HG02840 (cell line): ENCODE measurements at regions not wholly inside any gene's neighbourhood (a gene's known extent, or its start where the extent isn't known, plus 50 kb on each side); places are given as distances from the start of the nearest gene placed in this dataset.

Source experiments
- ATAC-seq: cut with Tn5 transposase; IDR thresholded peaks from one replicate; pipeline ENCODE4 v1.9.1; 2021; ENCODE audit warnings: mild to moderate bottlenecking, moderate library complexity, moderate number of reproducible peaks; ENCODE audit not compliant: unreplicated experiment, low FRiP score

DNA sequence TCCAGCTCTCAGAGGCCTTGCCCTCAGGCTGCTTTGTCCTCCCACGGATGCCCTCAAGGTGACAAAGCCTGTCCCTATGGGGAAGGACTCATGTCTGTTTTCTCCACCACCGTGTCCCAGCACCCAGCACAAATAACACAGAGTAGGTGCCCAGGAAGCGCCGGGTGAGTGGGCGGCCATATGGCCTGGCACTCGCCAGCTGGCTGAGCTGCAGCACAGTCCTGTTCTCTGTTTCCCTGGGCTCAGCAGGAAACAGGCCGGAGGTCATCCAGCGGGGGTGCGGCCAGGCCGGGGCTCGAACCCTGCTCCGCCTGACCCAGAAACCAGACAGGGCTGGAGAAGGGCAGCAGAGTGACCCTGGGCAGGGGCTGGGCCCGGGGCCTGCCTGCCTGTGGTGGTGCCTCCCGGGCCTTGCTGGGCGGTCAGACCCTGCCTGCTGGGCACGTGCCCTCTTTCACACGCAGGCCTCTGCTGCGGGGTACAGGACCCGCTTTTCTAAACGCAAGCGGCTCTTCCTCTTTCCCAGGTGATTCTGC, 139.0 kb upstream of the CIBAR2 start:
- ATAC-seq = no peak

DNA sequence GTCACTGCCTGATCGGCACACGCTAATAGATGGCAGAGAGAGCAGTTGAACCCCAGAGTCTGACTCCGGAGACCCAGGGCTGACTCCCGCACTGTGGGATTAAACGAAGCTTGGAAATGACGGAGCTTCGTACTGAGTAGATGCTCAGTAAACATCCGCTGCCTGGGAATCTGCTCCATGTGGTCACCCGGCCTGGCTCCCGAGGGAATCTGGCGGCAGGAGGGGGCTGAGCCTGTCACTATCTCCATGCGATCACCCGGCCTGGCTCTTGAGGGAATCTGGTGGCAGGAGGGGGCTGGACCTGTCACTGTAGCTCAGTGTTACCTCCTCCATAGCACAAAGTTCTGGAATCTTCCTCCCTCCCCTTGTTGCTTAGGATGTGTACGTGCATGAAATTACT, 139.7 kb upstream of the CIBAR2 start:
- no peak for ATAC-seq

DNA sequence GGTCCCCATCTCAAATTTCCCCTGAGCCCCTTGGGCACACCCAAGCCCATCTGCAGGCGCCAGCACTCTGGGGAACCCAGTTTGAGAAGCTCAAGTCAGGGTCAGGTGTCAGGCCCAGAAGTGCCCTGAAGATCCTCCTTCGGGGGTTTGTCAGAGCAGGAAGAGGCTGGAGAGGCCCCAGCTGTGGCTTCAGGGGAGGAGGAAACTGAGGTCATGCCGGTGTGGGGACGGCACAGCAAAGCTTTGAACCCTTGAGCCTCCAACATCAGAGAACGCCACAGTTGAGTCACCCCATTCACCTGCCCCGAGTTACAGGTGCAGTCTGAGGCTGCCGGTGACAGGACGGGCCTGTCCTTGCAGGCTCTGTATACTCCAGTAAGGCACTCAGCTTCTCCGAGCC, 140.2 kb upstream of the CIBAR2 start:
- no peak for ATAC-seq

DNA sequence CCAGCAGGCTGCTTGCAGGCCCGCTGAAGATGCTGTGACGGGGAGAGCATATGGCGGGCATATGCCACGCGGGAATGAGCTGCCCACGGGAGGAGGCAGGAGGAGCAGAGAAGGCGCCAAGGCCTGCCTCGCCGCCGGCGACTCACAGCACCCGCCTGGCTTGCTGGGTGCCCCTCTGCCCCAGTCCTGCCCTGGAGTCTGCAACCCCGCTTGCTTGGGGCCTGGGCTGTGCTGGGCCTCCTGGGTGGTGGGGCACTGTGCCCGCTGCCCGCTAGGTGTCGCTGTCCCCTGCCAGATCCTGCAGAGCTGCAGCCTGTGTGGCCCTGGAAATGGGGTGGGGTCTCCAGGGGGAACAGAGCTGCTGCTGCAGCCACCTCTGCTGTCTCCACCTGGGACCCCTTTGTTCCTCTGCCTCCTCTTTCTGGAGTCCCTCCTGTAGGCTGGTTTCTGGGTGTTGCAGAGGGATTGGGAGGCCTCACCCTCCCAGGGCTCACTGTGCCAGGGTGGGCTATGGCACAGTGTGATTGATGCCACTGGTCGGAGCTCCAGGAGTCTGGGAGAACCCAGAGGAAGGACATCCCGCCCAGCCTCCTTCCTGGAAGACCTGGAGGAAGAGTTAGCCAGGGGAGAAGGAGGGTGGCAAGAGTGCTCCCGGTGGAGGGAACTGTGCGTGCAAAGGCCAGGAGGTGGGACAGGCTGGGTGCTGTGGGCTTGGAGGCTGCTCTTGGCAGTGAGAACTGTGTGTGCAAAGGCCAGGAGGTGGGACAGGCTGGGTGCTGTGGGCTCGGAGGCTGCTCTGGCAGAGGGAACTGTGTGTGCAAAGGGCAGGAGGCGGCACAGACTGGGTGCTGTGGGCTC, 141.0 kb upstream of the CIBAR2 start:
- no peak for ATAC-seq

DNA sequence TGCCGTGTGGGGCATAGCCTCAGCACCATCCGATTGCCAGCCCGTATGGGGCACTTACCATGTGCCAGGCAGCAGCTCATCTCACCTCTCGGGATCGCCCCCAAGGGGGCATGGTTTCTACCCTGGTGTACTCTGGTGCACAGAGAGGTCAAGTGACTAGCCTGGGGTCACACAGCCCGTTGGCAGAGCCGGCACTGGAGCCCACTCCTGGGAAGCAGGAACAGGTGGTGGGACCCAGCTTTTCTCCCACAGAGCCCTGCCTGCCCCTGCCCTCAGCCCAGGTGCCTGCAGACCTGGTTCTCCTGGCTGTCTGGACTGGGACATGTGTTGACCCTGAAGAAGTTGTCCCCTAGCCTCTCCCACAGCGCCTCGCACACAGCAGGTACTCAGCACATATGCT, 141.8 kb upstream of the CIBAR2 start:
- no peak for ATAC-seq

DNA sequence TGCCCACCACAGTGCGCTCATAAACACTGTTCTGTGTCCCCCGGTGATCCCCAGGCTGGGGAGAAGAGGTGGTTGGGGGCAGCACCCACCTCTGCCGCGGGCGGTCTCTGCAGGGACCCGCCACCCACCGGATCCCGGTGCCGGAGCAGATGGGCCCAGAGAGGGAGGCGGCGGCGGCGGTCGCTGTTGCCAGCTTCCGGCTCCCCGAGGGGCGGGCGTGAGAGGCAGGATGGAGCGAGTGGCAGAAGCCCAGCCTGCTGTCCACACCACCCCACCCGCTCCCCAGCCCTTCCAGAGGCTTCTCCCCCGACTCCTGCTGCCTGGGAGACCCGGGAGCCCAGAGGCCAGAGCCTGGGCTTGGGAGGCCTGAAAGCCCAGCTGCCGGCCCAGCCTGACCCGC, 142.6 kb upstream of the CIBAR2 start:
- ATAC-seq = no peak

DNA sequence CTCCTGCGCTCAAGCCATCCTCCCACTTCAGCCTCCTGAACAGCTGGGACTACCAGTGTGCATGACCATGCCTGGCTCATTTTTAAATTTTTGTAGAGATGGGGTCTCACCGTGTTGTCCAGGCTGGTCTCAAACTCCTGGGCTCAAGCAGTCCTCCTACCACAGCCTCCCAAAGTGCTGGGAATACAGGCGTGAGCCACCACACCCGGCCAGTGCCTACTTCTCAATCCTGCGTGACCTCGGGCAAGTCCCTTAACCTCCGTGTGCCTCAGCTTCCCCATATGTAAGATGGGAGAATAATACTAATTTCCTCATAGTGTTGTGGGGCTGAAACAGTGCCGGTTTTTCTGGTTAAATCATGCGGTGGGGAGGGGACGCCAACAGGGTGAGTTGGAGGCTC, 143.5 kb upstream of the CIBAR2 start:
- no peak for ATAC-seq

DNA sequence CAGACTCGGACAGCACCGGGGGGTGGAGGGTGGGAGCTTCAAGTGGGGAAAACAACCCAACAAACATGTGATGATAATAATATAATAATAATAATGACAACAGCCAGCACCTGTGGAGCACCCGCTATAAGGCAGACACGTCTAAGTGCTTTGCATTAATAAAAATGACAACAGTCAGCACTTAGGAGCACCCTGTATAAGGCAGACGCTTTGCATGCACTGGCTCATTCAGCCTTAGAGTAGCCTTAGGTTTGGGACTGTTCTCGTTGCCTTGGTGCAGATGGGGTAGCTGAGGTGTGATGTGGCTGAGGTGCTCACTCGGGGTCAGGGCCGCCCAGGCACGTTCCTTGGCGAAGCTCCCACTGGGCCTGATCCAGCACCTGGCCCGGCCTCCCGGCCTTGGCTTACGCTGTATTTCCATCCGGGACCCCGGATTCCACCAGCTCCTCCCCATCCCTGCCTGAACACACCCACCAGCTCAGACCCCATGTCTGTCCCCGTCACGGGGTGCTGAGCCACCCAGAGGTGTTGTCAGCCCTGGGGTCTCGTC, 144.0 kb upstream of the CIBAR2 start:
- ATAC-seq = no peak

DNA sequence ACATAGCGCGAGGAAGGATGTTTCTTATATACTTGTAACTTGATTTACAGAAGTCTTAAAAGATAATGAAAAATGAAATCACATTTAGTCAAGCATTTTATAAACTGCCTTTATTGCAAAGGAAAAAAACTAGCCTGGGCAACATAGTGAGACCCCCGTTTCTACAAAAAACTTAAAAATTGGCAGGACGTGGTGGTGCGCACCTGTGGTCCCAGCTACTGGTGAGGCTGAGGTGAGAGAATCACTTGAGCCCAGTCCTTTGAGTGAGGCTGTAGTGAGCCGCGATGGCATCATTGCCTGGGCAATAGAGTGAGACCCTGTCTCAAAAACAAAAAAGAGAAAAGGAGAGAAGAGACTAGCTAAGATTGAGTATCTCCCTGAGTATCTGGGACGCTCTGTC, 145.2 kb upstream of the CIBAR2 start:
- no peak for ATAC-seq

DNA sequence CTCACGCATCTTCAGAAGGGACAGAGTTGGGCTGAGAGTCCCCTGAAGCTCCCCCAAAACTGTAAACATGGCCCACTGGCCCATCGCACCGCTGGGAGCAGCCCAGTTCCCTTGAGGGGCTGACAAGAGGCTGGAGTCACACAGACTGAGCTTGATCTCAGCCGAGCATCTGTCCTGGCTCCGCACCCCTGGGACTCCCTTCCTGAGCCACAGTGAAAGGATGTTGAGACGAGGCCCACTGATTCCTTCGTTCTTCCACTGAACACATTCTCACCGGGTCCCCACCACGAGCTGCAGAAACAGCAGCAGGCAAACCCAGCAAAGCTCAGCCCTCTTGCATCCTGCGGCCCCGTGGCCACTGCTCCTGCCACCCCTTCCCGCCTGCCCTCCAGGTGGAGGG, 145.9 kb upstream of the CIBAR2 start:
- no peak for ATAC-seq

DNA sequence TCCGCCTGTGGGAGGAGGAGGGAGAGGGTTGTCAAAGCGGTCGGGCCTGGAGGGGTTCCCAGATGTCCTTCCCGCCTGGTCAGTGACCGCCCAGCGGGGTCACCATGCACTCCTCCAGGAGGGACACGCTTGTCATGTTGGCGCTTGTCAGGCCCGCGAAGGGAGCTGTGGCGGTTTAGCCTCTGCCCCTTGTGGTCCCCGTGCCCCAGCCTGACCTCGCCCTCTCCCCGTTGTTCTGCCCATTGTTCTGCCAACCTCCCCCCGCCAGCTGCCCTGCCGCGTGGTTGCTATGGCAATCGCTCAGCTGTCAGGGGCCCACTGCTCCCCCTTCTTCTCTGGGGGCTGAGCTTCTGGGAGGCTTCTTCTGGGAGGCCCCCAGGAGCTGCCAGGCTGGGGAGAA, 146.4 kb upstream of the CIBAR2 start:
- ATAC-seq = no peak

DNA sequence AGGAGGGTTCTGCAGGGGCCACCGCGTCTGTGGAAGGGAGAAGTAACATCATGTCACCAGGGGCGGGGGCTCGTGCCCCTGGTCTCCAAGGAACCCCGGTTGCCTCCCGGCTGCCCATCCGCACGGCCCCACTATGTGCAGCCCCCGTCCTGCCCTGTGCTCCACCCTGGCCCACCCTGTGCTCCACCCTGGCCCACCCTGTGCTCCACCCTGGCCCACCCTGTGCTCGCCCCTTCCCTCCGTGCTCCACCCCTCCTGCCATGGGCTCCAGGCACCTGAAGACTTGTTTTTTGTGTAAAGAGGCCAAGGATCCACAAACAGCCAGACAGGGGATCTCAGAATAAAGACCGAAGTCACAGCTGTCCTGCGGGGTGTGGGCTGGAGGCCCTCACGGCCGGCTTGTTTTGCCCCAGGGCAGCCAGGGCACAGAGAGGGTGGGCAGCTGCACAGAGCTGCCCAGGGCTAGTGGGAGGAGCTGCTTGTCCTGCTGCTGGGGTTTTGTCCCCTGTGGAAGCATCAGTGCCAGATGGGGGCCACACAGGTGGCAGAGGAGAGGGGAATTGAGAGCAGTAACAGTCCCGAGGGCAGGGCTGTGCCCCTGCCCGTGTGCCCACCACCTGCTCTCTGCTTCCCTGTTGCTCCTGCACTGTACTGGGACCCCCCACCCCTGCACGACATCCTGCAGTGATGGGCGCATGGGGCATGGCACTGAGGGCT, 147.0 kb upstream of the CIBAR2 start:
- ATAC-seq = no peak

DNA sequence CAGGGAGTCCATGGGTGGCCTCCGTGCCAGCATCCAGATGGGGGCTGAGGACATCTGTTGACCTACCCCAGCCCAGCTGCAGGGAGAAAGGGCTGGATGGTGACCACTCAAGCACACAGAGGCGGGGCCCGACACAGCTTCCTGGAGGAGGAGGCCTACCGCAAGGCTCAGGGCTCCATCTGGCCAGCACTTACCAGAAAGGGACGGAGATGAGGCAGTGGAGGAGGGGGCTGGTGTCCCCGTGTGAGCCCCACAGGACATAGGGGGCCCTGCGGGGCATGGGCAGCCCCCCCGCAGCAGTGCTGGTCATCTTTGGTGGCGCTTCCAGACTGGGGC, 147.5 kb upstream of the CIBAR2 start:
- no peak for ATAC-seq

DNA sequence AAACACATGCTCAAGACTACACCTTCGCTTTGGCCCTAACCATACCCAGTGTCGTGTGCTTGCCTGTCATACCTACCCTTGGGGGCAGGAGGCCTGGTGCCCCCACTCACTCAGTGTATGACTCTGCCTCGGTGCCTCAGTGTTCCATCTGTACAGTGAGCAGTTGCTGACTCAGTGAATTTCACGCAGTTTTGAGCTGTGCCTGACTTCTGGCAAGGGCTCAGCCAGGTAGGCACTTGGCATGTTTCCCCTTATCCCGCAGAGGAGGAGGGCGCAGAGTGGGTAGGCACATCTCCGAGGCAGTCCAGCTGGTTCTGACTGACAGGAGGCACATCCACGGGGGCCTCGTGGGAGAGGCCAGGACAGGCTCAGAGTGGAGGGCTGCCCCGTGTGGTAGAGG, 148.9 kb upstream of the CIBAR2 start:
- no peak for ATAC-seq

DNA sequence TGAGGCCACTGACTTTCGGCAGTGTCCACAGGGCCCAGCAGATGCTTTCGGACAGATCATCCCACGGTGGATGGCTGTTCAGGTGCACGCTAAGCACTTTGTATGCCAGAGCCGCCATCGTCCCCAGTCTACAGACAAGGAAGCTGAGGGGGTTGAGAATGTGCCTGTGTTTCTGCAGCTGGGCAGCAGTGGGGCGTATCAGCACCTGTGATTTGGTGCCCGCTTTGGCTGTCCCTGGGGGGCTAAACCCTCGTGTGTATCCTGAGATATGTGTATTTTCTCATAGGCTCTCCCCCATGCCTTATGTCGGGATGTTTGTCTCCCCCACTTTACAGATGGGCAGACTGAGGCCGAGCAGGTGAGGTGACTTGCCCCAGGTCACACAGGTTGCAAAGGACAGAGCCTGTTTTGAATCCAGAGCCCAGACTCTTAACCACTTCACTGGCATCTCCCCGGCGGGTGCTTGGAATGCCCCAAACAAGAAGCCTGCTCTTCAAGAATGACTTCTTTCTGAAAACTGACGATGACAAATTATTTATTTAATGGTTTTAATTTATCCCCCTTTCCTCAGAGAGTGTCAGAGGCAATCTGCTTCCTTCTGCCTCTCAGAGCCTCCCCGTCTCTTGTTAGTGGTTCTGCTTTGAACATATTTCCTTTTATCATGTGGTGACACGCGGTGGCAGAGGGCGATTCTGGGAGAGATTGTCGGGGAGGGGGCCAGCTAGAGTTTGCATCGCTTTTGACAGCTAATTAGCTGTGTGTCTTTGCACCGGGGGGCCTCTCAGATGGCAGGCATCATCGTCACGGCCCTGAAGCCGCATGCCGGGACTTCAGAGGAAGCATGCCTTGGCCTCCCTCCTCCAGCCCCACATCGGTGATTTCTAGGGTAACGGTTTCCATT, 149.6 kb upstream of the CIBAR2 start:
- ATAC-seq = no peak

DNA sequence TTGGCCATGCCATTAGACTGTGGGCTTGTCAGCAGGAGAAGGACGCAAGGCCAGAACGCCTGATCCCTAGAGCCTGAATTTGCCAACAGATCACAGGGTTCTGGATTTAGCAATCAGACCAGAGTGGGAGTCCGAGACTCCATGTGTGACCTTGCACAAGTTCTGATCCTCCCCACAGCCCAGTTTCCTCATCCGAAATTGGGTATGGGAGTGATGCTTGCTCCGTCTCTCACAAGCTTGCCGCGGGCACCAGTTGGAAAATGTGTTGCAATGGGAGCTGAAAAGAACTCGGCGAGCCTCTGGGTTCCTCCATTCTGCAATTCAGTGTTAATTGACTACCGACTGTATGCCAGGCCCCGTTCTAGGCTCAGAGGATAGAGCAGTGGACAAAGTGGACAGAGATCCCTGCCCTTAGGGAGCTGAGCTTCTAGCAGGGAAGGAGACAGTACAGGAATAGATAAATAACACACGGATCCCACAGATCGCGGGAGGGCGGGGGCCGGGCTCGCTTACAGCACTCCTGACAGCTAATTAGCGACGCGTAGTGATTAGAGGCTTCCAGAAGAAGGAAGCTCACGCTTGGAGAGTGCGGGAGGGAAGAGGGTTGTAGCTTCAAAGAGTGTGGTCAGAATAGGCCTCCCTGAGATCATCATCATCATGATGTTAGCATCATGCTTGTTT, 150.4 kb upstream of the CIBAR2 start:
- no peak for ATAC-seq

DNA sequence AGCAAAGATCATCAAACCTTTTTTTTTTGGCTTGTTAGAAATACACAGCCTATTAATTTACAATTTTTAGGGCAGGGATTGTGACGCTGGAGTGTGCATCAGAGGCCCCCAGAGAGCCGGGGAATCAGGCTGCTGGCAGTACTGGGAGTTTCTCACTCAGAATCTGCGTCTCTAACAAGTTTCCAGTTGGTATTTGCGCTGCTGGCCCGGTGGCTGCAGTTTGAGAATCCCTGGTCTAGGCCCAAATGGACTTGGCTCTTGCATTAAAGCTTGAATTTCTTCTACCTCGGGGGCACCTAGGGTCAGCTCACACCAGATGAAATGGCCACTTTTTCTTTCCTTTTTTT, 150.9 kb upstream of the CIBAR2 start:
- no peak for ATAC-seq

DNA sequence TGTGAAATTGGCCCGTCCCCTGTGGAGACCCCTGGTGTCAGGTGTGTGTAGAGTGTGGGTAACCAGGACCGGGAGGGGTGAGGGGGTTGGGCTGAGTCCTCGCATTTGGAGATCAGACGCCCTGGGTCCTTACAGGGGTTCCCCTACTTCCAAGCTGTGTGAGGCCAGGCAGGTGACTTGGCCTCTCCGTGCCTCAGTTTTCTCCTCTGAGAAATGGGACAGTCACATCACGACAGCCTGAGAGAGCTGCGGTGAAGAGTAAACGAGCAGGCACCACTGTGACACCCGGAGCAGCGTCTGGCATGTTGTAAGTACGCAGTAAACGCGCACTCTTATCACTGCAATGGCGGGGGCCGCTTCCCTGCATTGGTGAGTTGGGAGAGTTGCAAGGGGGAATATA, 152.5 kb upstream of the CIBAR2 start:
- no peak for ATAC-seq

DNA sequence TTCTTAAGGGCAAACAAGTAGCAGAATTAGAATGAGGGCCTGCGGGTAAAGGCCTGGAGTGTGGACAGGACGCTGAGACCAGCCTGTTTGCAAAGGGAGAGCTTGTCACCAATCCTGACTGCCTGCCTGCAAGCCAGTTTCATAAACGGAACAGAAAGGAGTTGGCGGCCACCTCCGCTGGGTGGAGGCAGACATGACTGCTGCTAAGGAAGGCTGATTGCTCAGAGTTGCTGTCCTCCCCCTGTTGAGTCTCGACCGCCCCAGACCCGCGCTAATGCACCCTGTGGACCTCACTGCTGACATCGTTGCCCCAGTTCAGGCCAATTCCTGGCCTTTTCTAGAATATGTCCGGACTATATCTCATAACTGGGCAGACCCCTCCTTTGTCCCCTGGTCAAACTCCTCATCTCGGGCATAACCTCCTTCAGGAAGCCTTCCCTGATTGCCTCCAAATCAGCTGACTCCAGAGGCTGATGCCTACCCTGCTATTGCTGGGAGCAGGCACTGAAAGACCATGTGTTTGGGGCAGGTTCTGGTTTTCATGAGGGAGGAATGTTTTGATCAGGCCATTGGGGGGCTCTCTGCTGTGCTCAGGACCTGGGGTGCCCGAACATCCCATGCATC, 153.0 kb upstream of the CIBAR2 start:
- ATAC-seq = no peak

DNA sequence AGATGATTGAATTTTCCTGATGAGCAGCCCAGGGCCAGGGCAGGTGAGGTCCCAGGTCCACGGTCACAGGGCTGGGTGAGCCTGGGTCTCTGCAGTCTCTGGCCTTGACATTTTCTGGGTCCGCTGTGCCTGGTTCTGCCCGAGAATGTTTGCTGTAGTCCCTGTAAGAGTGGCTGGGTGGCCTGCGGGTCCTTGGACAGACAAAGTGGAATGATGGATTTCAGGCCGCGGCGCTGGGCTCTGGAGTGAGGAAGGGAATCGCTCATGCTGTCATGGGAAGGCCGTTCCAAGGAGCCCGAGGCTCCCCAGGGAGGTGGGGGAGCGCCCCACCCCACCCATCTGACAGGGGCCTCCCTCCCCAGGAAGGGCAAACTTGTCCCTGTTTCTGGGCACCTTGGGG, 153.5 kb upstream of the CIBAR2 start:
- ATAC-seq = no peak
